ENCODE measurements at regions not wholly inside any gene's neighbourhood (a gene's known extent, or its start where the extent isn't known, plus 50 kb on each side); places are given as distances from the start of the nearest gene placed in this dataset.

DNA sequence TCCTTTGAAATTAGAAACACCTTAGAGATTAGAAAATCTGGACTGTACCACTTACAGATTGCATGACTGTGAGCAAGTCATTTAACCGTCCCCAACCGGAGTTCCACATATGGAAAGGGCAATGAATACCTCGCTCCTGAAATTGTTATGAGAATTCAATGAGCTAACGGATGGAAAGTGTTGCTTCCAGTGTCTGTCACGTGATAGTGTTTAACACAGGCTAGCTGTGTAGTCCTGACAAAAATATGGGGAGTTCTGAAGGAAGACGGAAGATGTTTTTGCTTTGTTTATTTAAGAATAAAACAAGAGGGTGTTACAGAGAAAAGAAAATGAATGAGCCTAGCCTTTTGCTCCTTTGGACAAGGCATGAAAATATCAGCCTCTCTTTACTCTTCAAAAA, 150.7 kb upstream of the SEMA6D start:
- Mint-ChIP-seq H3K27ac (no peak overlapping the region), H3K4me3 (no peak overlapping the region), H3K4me1 (no peaks in the 10 kb centered on the region), H3K27me3 (no peaks in the 10 kb centered on the region), H3K9me3 (no peaks in the 10 kb centered on the region)
- DNase-seq (no peak), ATAC-seq (no peak)

DNA sequence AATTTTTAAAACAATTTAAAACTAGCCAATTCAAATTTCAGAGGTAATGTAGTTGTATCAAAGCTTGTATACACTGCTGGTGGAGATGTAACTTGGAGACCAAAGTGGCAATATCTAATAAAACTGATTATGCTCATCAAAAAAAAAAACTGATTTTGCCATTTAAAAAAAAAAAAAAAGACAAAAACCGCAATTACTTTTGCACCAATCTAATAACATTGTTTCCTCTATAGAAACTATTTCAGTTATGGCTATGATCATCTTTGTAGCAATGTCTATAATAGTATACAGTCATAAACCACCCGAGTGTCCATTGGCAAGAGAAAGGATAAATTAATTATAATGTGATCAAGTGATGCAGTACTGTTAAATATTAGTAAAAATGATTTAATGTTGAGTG, 149.3 kb upstream of the SEMA6D start:
- H3K4me3 Mint-ChIP-seq = no peak overlapping the region
- no peak for ATAC-seq
- H3K4me1 Mint-ChIP-seq = no peaks in the 10 kb centered on the region
- no peaks in the 10 kb centered on the region for H3K27me3 Mint-ChIP-seq
- H3K9me3 Mint-ChIP-seq = no peaks in the 10 kb centered on the region
- no peak for DNase-seq
- no peak overlapping the region for H3K27ac Mint-ChIP-seq

DNA sequence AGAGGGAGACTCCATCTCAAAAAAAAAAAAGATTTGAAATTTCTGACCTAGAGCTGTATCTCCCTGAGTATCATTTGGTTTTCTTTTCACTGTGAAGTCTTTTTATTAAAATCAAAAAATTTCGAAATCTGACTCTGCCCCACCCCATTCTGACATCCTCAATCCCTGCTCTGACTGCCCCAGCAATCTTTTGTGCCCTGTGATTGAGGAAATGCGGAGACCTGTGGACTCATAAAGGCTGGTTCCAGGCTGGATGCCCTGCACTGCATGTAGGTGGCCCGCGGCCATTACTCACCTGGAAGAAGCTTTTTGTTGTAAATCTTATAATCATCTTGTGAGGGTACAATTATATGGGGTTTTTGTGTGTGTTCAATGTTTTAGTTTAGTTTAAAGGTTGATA, 147.3 kb upstream of the SEMA6D start:
- DNase-seq (no peak), ATAC-seq (no peak)
- no peak overlapping the region for H3K4me3 Mint-ChIP-seq
- no peaks in the 10 kb centered on the region for H3K9me3 Mint-ChIP-seq
- H3K27me3 Mint-ChIP-seq = peaks cover 8% of the 10 kb centered on the region
- no peak overlapping the region for H3K27ac Mint-ChIP-seq
- H3K4me1 Mint-ChIP-seq = no peaks in the 10 kb centered on the region

DNA sequence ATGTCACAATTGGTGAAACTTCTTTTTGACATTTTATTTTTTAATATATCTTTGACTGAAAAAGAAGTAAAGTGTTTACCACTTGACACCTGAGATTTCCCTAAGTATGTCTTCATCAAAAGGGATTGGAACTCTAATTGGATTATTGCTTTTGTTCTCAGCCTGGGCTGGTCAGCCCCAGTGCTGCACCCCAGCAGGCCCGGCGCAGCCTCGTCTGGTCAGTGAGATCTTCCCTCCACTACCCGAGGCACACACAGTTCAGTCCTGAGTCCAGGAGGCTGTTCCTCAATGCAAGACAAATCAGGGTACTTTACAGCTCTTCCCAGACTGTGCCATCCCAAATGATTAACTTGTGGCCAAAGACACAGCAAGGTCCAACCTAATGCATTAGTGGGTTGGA, 146.9 kb upstream of the SEMA6D start:
- no peak for ATAC-seq
- H3K9me3 Mint-ChIP-seq = no peaks in the 10 kb centered on the region
- no peaks in the 10 kb centered on the region for H3K4me1 Mint-ChIP-seq
- H3K27me3 Mint-ChIP-seq = peaks cover 8% of the 10 kb centered on the region
- H3K27ac Mint-ChIP-seq = no peak overlapping the region
- H3K4me3 Mint-ChIP-seq = no peak overlapping the region
- no peak for DNase-seq

DNA sequence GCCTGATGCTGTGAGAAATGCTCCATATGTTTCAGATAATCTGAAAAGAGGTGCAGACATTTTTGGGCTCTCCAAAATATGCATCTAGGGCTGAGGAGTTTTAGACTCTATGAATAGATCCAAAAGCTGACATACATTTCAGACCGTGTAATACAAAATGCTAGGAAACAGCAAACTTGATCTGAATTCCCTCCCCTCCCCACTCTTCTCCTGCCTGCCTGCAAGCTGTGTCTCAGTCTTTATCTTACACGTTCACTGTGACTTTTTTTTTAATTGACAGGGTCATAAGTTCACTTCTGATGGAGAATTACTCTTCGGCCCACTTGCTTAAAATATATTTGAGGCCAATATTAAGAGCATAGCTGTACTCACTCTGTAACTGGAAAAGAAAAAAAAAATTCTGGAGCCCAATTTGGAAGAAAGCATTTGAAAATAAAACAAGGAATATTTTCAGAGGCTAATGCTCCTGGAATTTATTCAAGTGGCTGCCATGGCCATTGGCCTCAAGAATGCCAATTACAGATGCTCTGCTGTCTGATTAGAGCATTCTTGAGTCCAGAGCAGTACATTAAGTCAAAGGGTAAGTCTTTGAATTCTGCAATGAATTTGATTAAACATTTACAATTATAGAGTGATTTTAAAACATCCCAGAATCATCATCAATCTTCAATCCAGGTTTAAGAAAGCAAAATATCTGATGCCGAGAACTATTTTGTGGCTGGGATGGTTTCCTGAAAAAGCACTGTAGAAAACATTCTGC, 146.2 kb upstream of the SEMA6D start:
- H3K9me3 Mint-ChIP-seq = no peaks in the 10 kb centered on the region
- H3K27ac Mint-ChIP-seq = no peak overlapping the region
- H3K4me1 Mint-ChIP-seq = no peaks in the 10 kb centered on the region
- H3K27me3 Mint-ChIP-seq = peaks cover 8% of the 10 kb centered on the region
- no peak overlapping the region for H3K4me3 Mint-ChIP-seq
- no peak for DNase-seq
- no peak for ATAC-seq

DNA sequence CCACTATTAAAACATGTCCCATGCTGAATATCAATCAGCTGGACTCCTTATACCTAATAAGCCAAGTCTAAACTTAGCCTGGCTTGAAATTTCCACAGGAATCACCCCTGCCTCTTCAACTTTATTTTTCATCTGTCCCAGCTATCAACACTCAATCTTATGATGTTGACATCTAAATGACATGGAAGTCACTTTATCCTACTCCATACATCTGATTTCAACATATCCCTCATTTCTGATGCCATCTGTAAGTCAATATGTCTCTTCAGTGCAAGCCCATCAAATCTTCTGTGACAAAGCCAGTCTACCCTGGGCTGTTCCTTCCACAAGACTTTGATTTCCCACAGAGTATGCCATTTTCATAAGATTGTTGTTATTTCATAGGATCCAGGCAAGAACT, 143.6 kb upstream of the SEMA6D start:
- peaks cover 8% of the 10 kb centered on the region for H3K27me3 Mint-ChIP-seq
- H3K4me3 Mint-ChIP-seq = no peak overlapping the region
- H3K4me1 Mint-ChIP-seq = no peaks in the 10 kb centered on the region
- H3K9me3 Mint-ChIP-seq = no peaks in the 10 kb centered on the region
- DNase-seq (no peak), ATAC-seq (no peak)
- H3K27ac Mint-ChIP-seq = no peak overlapping the region

DNA sequence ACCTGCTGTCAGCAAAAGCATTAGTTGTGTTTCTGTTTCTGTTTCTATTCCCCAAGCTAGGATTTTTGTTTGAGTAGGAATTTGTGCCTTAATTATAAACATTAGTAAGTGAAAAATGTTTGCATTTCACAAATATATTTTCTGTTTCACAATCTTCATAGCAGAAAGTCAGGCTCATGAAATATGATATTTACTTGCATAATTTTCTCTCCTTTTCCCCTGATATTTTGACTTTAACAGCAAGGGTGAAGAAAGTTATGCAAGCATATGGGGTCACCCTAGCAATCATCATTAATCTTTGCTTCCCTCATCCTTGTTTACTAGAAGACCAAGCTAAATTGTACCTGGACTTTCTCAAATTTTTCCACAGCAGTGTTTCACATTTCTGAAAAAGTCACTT, 140.3 kb upstream of the SEMA6D start:
- Mint-ChIP-seq H3K4me1 (no peaks in the 10 kb centered on the region), H3K27ac (no peak overlapping the region), H3K4me3 (no peak overlapping the region), H3K27me3 (peaks cover 8% of the 10 kb centered on the region), H3K9me3 (no peaks in the 10 kb centered on the region)
- DNase-seq (no peak), ATAC-seq (no peak)

DNA sequence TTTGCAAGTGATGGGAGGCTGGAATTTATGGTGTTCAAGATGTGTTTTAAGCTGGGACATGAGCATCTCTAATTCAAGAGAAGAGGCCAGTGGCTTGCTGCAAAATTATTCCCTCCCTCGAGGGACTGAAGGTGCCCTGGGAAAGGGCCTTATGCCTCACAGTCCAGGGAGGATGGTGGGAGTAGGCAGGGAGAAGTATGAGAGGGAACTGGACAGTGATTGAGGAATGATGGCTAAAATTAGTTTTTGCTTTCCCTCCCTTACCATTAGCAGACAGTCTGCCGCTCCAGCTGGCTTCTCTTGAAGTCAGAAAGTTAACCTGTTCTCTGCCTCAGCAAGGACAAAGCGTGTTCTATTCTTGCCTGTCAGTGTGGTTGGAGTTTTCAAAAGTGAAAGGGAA, 139.8 kb upstream of the SEMA6D start:
- Mint-ChIP-seq H3K27ac (no peak overlapping the region), H3K9me3 (no peaks in the 10 kb centered on the region), H3K4me3 (no peak overlapping the region), H3K27me3 (peaks cover 8% of the 10 kb centered on the region), H3K4me1 (no peaks in the 10 kb centered on the region)
- ATAC-seq (no peak), DNase-seq (no peak)

DNA sequence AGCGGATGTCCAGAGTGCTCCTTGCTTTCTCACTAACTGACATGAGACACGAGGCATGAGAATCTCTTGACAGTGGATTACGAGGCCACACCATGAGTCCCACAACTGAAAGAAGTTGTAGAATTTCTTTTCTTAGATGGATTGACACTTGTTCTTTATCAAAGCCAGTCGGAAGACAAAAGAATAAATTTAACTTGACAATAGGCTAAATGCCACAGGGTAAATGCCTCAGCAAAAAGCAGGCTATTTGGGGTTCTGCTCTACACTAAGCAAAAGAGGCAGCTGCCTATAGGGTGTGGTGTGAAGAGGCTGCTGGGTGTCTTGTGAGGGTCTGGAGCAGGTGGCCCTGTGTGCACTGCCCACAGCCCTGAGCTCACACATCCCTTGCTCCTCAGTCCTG, 135.1 kb upstream of the SEMA6D start:
- ATAC-seq (no peak), DNase-seq (no peak)
- no peak overlapping the region for H3K4me3 Mint-ChIP-seq
- H3K4me1 Mint-ChIP-seq = no peaks in the 10 kb centered on the region
- no peaks in the 10 kb centered on the region for H3K27me3 Mint-ChIP-seq
- H3K9me3 Mint-ChIP-seq = peaks cover 0 to 5% of the 10 kb centered on the region in 2 donors
- H3K27ac Mint-ChIP-seq = no peak overlapping the region

DNA sequence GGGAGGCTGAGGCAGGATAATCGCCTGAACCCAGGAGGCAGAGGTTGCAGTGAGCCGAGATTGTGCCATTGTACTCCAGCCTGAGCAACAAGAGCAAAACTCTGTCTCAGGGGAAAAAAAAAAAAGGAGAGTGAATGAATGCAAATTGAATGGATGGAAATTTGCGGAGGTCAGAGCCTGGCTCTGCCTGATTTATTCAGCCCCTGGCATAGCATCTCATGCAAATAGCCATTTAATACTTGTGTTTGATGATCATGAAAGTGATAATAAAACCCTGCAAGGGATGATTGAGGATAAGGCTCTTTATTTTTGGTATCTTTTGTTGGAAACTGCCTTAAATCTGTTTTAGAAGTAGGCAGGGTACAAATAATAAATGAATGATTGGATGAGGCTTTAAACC, 133.0 kb upstream of the SEMA6D start:
- Mint-ChIP-seq H3K4me3 (no peak overlapping the region), H3K9me3 (peaks cover 0 to 5% of the 10 kb centered on the region in 2 donors), H3K27ac (no peak overlapping the region), H3K27me3 (no peaks in the 10 kb centered on the region), H3K4me1 (no peaks in the 10 kb centered on the region)
- DNase-seq = no peak
- ATAC-seq = no peak

DNA sequence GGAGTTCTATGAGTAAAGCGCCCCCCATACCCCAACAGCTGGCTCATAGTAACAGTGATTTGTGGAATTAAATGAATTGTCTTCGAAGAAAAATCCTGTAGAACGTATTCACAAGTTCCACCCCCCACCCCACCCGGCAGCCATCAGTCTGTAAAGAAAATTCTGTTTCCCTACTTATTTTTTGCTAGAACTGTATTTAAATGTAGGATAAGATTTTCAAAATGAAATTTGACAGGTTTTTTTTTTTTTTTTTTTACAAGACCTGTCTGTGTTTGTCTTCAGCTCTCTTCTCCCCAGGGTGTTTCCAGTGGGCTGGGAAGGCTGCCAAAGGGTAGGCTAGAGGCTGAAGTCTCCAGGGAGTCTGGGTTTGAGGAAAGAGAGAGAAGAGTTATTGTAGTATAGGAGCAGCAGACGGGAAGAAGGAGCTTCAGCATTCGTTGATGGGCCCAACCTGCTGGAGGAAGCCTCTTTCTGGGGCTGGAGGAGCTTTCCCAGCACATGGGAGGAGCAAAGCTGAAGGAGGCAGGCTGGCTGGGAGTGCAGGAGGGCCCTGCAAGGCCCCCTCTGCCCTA, 130.6 kb upstream of the SEMA6D start:
- no peak for ATAC-seq
- Mint-ChIP-seq H3K9me3 (peaks cover 0 to 10% of the 10 kb centered on the region in 2 donors), H3K4me1 (no peaks in the 10 kb centered on the region), H3K4me3 (no peak overlapping the region), H3K27ac (no peak overlapping the region), H3K27me3 (no peaks in the 10 kb centered on the region)
- no peak for DNase-seq

DNA sequence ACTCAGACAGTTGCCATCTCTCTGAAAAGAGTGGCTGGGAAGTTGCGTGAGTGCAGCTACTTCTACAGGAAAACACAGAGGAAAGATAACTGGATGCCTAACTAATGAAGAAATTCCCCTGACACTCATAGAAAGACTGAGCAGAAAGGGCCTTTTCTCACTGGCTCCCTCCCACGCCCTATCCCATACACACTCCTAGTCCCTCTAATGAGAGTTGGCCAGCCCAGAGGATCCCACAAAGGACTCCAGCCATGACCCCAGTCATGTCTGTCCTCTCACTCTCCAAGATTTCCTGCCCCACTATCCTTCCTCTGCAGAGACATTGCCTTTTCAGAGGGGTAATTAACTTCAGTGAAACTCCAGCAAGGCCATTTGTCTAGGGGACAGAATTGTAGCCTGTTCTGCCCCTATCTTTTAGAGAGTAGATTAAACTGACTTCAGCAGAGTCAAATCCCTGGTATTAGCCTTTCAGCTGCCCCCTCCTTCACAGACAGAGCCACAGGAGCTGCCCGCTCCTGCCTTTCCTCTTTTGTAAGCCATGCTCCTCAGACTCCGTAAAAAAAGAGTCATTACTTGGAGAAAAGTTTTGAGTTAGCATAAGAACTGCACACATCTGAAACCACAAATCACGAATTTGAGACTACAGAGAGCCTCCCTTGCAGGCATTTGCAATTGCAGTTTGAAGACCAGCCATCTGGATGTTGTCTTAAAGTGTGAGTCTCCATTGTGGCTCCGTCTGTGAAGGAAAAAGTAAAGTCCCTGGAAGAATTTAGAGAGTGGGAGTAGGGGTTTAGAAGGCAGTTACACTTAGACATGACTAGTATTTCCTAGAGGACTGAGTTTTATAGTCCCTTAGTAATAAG, 129.1 kb upstream of the SEMA6D start:
- DNase-seq = no peak
- no peak for ATAC-seq

DNA sequence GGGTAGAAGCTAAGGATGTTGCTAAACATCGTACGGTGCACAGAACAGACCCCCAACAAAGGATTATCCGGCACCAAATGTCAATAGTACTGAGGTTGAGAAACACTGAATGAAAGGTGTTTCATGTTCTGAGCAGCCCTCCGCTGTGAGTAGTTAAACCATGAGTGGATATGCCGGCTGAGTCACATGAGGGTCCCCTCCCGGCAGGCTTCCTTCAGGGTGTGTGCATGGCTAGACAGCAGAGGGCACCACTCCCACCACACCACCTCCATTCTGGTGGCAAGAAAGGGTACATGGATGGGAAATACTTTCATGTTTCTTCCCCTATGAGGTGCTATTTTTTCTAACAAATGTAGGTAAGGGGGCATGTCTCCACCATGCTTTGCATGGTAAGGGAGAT, 128.3 kb upstream of the SEMA6D start:
- H3K27me3 Mint-ChIP-seq = no peaks in the 10 kb centered on the region
- H3K9me3 Mint-ChIP-seq = peaks cover 0 to 6% of the 10 kb centered on the region in 2 donors

More for the DNA sequence above, 129.1 kb upstream of the SEMA6D start:
- peaks cover 0 to 11% of the 10 kb centered on the region in 2 donors for H3K9me3 Mint-ChIP-seq
- H3K4me1 Mint-ChIP-seq = no peaks in the 10 kb centered on the region
- no peaks in the 10 kb centered on the region for H3K27me3 Mint-ChIP-seq
- H3K27ac Mint-ChIP-seq = peak overlapping the region in 1 of 2 donors; percentile 53
- no peak overlapping the region for H3K4me3 Mint-ChIP-seq

DNA sequence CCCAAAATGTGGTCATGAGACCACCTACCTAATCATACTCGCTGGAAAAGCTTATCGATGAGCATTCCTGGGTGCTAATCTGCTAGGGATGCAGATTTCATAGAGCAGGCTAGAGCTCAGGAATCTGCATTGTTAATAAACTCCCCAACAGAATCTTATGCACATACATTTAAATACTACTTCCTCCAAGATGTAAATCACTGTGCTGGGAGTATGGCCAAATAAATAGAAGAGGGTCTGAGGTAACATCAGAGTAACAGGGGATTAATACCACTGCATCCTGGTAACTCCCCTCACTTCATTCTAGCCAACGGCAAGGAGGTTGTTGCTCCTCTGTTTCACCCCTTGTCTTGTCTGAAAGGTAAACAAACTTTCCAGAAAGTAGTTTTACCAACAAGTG, 118.3 kb upstream of the SEMA6D start:
- Mint-ChIP-seq H3K4me3 (no peak overlapping the region), H3K4me1 (no peaks in the 10 kb centered on the region)

More for the DNA sequence above, 128.3 kb upstream of the SEMA6D start:
- H3K4me3 Mint-ChIP-seq = no peak overlapping the region
- DNase-seq (no peak), ATAC-seq (no peak)
- no peak overlapping the region for H3K27ac Mint-ChIP-seq
- no peaks in the 10 kb centered on the region for H3K4me1 Mint-ChIP-seq

DNA sequence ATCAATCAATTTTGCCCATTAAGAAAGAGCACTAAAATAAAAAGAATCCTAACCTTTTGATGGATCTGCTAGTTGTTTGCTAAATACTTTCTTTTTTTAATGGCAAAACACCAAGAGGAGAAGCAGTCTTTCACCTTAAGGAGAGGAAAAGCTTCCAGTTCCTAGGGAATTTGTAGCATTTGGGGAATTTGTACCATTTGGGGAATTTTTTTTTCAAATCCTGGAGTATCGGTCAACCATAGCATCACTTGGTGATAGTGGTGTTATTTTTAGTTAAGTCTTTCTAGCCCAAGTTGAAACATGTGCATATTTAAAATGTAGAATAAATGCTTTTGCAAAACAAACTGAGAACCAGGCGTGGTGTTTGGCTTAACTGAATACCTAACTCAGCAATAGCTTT, 117.5 kb upstream of the SEMA6D start:
- Mint-ChIP-seq H3K4me1 (no peaks in the 10 kb centered on the region), H3K27me3 (no peaks in the 10 kb centered on the region), H3K9me3 (peaks cover 2 to 8% of the 10 kb centered on the region in 2 donors), H3K27ac (no peak overlapping the region), H3K4me3 (no peak overlapping the region)
- DNase-seq (no peak), ATAC-seq (no peak)

More for the DNA sequence above, 118.3 kb upstream of the SEMA6D start:
- ATAC-seq (no peak), DNase-seq (no peak)
- Mint-ChIP-seq H3K27me3 (no peaks in the 10 kb centered on the region), H3K27ac (no peak overlapping the region), H3K9me3 (peaks cover 7 to 16% of the 10 kb centered on the region in 2 donors)

DNA sequence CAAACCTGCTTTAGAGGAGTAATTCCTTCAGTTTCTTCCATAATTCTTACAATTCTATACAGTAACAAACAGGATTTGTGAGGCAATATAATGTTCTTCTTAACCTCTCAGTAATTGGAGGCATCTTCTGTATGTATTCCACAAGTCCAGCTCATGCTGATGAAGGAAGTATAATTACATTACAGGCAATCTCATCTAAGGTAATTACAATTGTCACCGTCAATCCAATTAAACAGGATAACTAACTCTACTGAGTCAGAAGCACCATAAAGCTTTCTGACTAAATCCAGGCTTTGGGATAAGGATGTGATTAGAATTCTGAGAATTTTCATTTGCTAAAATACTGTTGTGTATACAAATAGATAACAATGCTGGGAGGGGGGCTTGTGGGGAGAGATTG, 115.2 kb upstream of the SEMA6D start:
- H3K9me3 Mint-ChIP-seq = peaks cover 0 to 4% of the 10 kb centered on the region in 2 donors
- H3K4me1 Mint-ChIP-seq = no peaks in the 10 kb centered on the region
- no peaks in the 10 kb centered on the region for H3K27me3 Mint-ChIP-seq
- H3K27ac Mint-ChIP-seq = no peak overlapping the region
- no peak for DNase-seq
- ATAC-seq = no peak
- no peak overlapping the region for H3K4me3 Mint-ChIP-seq

Data from stimulated activated naive CD8-positive, alpha-beta T cell treated with anti-CD3 and anti-CD28 coated beads, Interleukin-15, amount 100 ng/mL, for 72 hours (primary cell).